ENCODE measurements at regions not wholly inside any gene's neighbourhood (a gene's known extent, or its start where the extent isn't known, plus 50 kb on each side); places are given as distances from the start of the nearest gene placed in this dataset.

DNA sequence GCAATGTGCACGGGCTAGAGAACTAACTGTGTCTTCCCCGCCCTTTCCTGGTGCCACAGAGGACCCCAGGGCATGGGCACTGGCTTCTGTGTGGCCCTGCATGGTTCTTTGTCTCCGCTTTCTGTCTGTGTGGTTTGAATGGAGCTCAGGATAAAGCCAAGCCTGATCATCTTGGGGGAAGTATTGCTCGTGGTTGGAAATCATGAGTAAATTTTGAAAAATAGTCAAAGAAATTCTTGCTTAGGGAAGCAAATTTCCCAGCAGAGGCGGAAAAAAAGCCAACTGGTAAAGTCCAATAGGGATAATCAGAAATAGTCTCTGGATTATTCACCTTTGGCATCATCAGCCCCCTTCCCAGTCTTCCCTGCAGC is 55.4 kb downstream of the MAGEF1 start:
- no peaks in the 10 kb centered on the region for H3K79me2 ChIP-seq (ENCODE audit: control insufficient read depth, insufficient read depth, low read length)
- ChIA-PET CTCF (interaction anchor here (1.1 kb wide), 1 partner anchor 123 kb away, joined by 3 read pairs; no protein-coding TSS in a partner anchor), POLR2A (no interaction called here)
- no peaks in the 10 kb centered on the region for H3K4me1 ChIP-seq (ENCODE audit: control insufficient read depth, extremely low read depth, insufficient read depth, low read length)
- no peak overlapping the region for H3K27ac ChIP-seq (ENCODE audit: insufficient read depth, low read depth, low read length)
- H3K9me1 ChIP-seq (replicated peaks; ENCODE audit: control insufficient read depth, extremely low read depth, insufficient read depth, low read length): no peaks in the 10 kb centered on the region
- no peak for DNase-seq (ENCODE audit: low read depth, low spot score)
- no peak for TF ChIP-seq JUN (IDR thresholded peaks at IDR 0.05; ENCODE audit: borderline replicate concordance, insufficient read depth, insufficient read length, low read depth)
- TF ChIP-seq POLR2AphosphoS5 (IDR thresholded peaks at IDR 0.05; ENCODE audit: insufficient read depth, low read depth, low read length): no peak
- H4K20me1 ChIP-seq (replicated peaks; ENCODE audit: control insufficient read depth, extremely low read depth, insufficient read depth, low read length): no peaks in the 10 kb centered on the region
- dilution Hi-C loops (cut with MboI; ENCODE audit: extremely low pct_ligation_motif_present, low sequenced_read_pairs) (no loop called here), intact Hi-C loops (cut with micrococcal nuclease) (no loop called here)
- no peaks in the 10 kb centered on the region for H3K36me3 ChIP-seq (ENCODE audit: control insufficient read depth in 2 of 2, extremely low read depth in 1 of 2, insufficient read depth in 2 of 2, low read length in 2 of 2)
- FAIRE-seq: no peak
- no peak overlapping the region for H2AFZ ChIP-seq (ENCODE audit: low read depth, low read length)
- H3K4me2 ChIP-seq (ENCODE audit: insufficient read depth, low read length): no peak overlapping the region
- no peak overlapping the region for H3K4me3 ChIP-seq (replicated peaks in 1 of 3; ENCODE audit: insufficient read depth in 1 of 3, low read depth in 1 of 3, low read length in 3 of 3)
- no TSS peak for BruUV-seq (replicated peaks)
- no peaks in the 10 kb centered on the region for H3K9me3 ChIP-seq (replicated peaks; ENCODE audit: control insufficient read depth, insufficient read depth, low read length)
- H3K27me3 ChIP-seq (ENCODE audit: control insufficient read depth in 2 of 2, insufficient read depth in 2 of 2, low read length in 2 of 2): no peaks in the 10 kb centered on the region
- H3K9ac ChIP-seq (replicated peaks; ENCODE audit: extremely low read depth, insufficient read depth, low read length): no peak overlapping the region

DNA sequence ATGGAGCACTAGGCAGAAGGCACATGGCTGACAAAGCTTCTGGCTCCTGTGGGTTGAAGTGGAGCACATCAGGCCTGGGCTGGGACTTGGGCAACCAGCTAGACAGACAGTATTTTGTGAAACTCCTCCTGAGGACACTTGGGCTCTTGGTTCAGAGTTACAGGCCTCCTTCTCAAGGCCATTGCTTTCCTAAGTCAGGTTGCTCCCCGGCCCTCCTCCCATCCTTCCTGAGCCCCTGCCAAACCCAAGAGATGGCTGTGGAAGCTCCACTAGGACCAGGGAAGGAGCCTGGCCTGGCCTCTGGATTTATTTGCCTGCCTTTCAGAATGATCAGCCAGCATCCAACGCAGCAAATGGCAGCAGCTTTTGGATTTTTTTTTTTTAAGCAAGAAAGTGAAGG is 56.3 kb downstream of the MAGEF1 start:
- H3K4me1 ChIP-seq (ENCODE audit: control insufficient read depth, extremely low read depth, insufficient read depth, low read length): no peaks in the 10 kb centered on the region
- H2AFZ ChIP-seq (ENCODE audit: low read depth, low read length): no peak overlapping the region
- no peaks in the 10 kb centered on the region for H3K36me3 ChIP-seq (ENCODE audit: control insufficient read depth in 2 of 2, extremely low read depth in 1 of 2, insufficient read depth in 2 of 2, low read length in 2 of 2)
- BruUV-seq (replicated peaks): no TSS peak
- intact Hi-C loops (cut with micrococcal nuclease): no loop called here
- H3K79me2 ChIP-seq (ENCODE audit: control insufficient read depth, insufficient read depth, low read length): no peaks in the 10 kb centered on the region
- H3K9ac ChIP-seq (replicated peaks; ENCODE audit: extremely low read depth, insufficient read depth, low read length): no peak overlapping the region
- no peak overlapping the region for H3K4me3 ChIP-seq (replicated peaks in 1 of 3; ENCODE audit: insufficient read depth in 1 of 3, low read depth in 1 of 3, low read length in 3 of 3)
- FAIRE-seq (no peak), DNase-seq (ENCODE audit: low read depth, low spot score) (no peak)
- no peaks in the 10 kb centered on the region for H3K27me3 ChIP-seq (ENCODE audit: control insufficient read depth in 2 of 2, insufficient read depth in 2 of 2, low read length in 2 of 2)
- no peaks in the 10 kb centered on the region for H3K9me1 ChIP-seq (replicated peaks; ENCODE audit: control insufficient read depth, extremely low read depth, insufficient read depth, low read length)
- H3K4me2 ChIP-seq (ENCODE audit: insufficient read depth, low read length): no peak overlapping the region
- dilution Hi-C loops (cut with MboI; ENCODE audit: extremely low pct_ligation_motif_present, low sequenced_read_pairs): no loop called here
- H4K20me1 ChIP-seq (replicated peaks; ENCODE audit: control insufficient read depth, extremely low read depth, insufficient read depth, low read length): no peaks in the 10 kb centered on the region
- ChIA-PET CTCF (interaction anchor here (1.4 kb wide), 1 partner anchor 35 kb away, joined by 3 read pairs; no protein-coding TSS in a partner anchor), POLR2A (no interaction called here)
- TF ChIP-seq MAX (IDR thresholded peaks at IDR 0.05; ENCODE audit: insufficient read depth, insufficient read length) (no peak), FOS (IDR thresholded peaks at IDR 0.05; ENCODE audit: borderline replicate concordance, insufficient read depth, low read length) (no peak), POLR2A (IDR thresholded peaks at IDR 0.05; ENCODE audit: low read depth, low read length) (no peak), GATA2 (IDR thresholded peaks at IDR 0.05; ENCODE audit: insufficient read depth, insufficient read length, low read depth, low read length) (no peak)
- H3K9me3 ChIP-seq (replicated peaks; ENCODE audit: control insufficient read depth, insufficient read depth, low read length): no peaks in the 10 kb centered on the region
- no peak overlapping the region for H3K27ac ChIP-seq (ENCODE audit: insufficient read depth, low read depth, low read length)
